Activated CD4-positive, alpha-beta T cell treated with anti-CD3 and anti-CD28 coated beads for 24 hours (primary cell): ENCODE measurements at regions not wholly inside any gene's neighbourhood (a gene's known extent, or its start where the extent isn't known, plus 50 kb on each side); places are given as distances from the start of the nearest gene placed in this dataset.
"Not testable (repeated sequence)": the region's sequence is repeated elsewhere in the genome, so short reads cannot be mapped to it uniquely, and the experiment has no call there.

Experiments
- DNase-seq, 2 donors: peaks; one replicate each; pipeline ENCODE4 v3.0.0-alpha.2; 2020; ENCODE audit warnings: low read depth in 2 of 2

DNA sequence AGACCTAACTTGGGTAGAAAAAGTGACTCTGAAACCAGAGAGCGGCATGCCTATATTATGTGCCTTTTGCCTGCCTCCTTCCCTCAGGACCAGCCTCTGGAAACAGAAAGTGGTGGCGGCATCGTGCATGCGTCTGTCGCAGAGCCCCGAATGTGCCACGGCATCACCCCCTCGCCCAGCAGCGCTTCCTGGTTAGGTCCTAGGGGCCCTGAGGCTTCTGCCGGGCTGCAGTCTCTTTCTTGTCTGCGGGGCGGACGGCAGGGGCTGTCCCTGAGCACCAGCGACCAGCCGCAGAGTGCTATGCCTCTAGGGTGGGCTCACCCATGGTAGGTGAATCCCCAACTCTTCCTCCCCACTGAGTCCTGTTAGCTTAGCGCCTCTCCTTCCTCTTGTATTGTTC, 68.7 kb downstream of the VSIG4 start:
- no peak for DNase-seq

DNA sequence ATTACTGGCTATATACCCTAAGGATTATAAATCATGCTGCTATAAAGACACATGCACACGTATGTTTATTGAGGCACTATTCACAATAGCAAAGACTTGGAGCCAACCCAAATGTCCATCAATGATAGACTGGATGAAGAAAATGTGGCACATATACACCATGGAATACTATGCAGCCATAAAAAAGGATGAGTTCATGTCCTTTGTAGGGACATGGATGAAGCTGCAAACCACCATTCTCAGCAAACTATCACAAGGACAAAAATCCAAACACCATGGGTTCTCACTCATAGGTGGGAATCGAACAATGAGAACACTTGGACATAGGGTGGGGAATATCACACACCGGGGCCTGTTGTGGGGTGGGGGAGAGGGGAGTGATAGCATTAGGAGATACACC, 72.7 kb downstream of the VSIG4 start:
- DNase-seq, result not testable (repeated sequence)

DNA sequence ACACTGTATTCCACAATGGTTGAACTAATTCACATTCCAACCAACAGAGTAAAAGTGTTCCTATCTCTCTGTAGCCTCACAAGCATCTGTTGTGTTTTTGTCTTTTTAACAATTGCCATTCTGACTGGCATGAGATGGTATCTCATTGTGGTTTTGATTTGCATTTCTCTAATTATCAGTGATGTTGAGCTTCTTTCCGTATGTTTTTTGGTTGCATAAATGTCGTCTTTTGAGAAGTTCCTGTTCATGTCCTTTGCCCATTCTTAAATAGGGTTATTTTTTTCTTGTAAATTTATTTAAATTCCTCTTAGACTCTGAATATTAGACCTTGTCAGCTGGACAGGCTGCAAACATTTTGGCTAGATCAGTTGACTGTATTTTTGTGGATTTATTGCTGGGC, 78.2 kb downstream of the VSIG4 start:
- no peak for DNase-seq

DNA sequence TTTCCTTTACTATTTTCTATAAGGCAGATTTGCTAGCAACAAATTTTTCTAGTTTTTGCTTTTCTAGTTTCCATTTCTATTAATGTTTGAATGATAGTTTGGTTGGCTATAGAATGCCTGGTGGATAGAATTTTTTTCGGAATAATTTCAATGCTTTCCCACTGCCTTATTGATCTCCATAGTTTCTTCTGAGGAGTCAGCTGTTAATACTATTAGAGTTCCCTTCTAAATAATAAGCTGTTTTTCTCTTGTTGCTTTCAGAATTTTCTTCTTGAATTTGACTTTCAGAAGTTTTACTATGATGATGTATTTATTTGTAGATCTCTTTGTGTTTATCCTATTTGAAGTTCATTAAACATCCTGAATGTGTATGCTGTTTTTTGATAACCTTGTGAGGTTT, 91.8 kb downstream of the VSIG4 start:
- DNase-seq, result no peak

DNA sequence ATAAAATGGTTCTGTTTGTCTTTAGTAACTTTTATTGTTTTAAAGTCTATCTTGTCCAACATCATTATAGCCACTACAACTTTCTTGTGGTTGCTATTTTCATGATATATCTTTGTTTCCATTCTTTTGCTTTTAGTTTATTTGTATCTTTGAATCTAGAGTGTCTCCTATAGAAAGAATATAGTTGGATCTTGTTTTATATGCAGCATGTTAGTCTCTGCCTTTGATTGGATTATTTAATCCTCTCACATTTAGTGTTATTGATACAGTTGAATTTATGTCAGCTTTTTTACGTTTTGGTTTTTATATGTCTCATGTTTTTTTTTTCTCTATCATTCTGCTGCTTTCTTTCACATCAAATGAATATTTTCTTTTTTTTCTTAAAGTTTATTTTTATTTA, 98.1 kb downstream of the VSIG4 start:
- no peak for DNase-seq

GRCh38 chrX:65933085-65933589, 106.7 kb downstream of the VSIG4 start:
- DNase-seq, result no peak

GRCh38 chrX:65932173-65933084, 107.5 kb downstream of the VSIG4 start:
- peak in 1 of 2 donors; percentile 31 for DNase-seq

- DNase-seq, result no peak
These were observed 111.4 kb downstream of the VSIG4 start for GRCh38 chrX:65928522-65928921.

DNA sequence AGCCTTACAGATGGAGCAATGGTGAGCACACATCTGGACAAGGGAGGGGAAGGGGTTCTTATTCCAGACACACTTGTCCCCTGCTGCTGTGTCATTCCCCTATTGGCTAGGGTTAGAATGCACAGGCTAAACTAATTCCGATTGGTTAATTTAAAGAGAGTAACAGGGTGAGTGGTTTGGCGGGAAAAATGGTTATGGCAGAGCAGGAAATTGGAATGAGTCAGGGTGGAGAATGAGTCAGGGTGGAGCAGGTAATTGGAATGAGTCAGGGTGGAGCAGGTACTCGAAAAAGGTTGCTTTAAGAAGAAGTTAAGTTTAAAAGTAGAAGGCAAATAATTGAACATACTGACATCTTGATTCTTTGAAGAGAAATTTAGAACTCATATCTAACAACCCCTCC, 112.5 kb downstream of the VSIG4 start:
- DNase-seq, result not testable (repeated sequence)

DNA sequence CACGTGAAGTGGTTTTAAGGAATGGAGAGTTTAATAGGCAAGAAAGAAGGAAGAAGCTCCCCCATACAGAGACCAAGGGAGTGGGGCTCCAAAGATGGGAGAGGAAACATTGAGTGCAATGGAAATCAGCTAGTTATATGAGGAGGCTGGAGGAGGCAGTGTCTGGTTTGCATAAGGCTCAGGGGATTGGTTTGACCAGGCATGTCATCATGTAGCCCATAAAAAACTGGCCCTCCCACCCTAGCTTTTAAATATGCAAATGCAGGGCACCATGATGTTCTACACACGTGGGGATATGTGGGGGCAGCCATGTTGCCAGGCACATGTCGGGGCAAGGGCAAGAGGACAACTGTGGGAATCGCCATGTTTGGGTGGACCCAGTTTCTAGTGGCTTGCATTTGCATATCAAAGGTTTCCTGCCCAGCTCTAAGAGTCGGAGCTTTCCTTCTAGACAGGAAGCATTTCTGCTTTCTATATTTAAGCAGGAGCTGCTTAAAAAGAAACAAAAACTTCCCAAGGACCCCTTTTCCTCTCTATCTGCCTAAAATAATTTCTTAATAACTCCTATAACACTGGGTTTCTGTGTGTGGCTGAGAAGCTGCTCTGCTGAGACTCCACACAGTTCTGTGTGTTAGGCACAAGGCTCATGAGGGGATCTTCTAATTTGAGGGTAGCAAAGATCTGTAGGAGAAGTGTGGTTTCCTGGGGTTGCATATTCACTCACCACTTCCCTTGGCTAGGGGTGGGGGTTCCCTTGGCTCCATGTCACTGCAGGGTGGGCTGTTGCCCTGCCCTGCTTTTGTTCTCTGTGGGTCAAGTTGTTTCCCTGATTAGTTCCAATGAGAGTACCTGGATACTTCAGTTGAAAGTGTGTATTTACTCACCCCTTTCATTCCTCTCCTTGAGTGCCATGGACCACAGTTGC, 113.5 kb downstream of the VSIG4 start:
- DNase-seq, result no peak

- DNase-seq, result no peak
These were observed 114.3 kb downstream of the VSIG4 start for GRCh38 chrX:65925592-65925991.

DNA sequence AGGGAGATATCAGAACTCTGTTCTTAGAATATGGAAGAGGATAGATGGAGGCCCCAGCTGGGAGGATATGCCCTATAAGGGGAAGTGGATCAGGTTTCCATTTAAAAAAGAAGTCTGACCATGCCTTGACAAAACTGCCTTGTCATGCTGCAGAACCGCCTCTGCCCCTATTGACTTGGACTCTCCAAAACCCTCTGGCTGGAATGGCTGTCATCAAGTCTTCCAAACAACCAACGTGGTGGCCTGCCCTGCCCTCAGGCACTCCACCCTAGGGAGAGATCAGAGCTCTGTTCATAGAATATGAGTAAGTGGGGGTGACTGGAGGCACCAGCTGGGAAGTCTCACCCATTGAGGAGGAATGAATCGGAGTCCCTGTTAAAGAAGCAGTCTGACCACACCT, 114.9 kb downstream of the VSIG4 start:
- DNase-seq, result no peak

DNA sequence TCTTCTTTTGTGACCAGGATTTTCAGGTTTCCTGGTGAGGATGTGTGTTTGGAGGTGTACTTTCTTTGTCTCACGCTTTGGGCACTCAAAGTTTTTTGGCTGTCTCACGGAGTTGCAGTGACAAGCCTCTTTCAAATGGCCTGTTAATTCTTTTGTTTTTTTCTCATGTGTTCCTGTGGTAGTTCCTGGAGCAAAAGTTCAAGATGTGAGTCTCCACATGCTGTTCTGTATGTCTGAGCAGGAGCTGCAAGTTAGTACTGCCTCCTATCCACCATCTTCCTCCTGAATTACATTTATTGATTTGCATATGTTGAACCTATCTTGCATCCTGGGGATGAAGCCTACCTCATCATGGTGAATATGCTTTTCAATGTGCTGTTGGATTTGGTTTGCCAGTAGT, 118.5 kb downstream of the VSIG4 start:
- DNase-seq, result no peak

DNA sequence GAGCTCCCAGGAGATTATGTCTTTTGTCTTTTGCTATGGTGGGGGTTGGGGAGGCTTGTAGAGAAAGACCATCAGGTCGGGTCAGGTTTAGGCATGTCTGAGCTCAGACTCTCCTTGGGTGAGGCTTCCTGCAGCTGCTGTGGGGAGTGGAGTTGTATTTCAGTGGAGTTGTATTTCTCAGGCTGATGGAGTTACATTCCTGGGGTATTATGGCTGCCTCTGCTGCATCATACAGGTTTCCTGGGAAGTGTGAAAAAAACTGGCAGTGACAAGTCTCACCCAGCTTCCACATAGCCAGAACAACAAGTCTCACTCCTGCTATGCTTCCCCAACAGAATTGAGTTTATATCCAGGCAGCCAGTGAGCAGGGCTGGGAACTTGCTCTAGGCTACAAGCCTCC, 119.3 kb downstream of the VSIG4 start:
- DNase-seq, result no peak

DNA sequence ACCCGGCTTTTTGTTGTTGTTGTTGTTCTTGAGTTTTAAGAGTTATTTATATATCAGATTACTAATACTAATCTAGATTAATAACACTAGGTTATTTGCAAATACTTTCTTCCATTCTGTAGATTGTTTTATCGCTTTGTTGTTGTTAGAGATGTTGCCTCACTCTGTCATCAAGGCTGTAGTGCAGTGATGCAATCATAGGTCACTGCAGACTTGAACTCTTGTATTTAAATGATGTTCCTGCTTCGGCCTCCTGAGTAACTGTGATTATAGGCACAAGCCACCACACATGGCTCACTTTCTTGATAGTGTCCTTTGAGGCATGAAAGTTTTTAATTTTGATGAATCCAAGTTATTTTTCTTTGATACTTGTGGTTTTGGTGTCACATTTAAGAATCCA, 129.0 kb downstream of the VSIG4 start:
- DNase-seq, result no peak

- no peak for DNase-seq
These were observed 136.1 kb downstream of the VSIG4 start for GRCh38 chrX:65903750-65904149.

GRCh38 chrX:65902011-65902410, 137.9 kb downstream of the VSIG4 start:
- no peak for DNase-seq

DNA sequence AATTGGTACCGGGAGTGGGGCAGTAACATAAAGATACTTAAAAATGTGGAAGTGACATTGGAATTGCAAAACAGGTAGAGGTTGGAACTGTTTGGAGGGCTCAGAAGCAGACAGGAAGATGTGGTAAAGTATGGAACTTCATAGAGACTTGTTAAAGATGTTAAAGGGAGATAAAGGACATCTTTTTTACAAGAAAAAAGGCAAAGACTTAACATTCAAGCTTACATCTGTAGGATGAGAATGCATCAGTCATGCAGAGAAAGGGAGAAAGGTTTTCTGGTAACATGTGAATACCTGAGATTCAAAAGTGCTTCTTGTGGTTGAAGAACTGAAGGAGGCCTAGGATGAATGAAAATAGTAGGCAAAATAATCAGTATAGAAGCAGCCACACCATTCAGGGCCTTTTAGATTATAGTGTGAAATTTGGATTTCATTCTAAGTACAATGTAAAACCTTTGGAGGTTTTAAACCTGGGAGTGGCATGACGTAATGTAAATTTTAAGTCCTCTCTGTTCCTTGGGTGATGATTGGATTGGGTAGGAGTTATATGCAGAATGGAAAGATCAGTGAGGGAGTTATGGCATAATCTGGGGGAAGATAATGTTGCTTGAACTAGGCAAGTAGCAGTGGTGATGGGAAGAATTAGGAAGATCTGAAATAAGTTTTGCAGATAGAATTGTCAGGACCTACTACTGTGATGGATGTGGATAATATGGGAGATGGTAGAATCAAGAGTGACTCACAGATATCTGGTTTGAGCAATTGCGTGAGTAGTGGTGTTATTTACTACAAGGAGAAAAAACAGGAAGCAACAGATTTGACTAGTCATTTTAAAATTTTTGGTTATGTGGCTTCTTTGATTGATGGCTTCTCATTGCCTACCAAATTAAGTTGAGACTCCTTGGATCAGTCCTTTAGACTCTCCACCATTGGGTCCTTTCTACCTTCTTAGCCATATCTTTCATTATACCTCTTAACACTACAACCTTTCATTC, 138.7 kb downstream of the VSIG4 start:
- DNase-seq, result no peak

- no peak for DNase-seq
These were observed 145.7 kb downstream of the VSIG4 start for GRCh38 chrX:65894133-65894532.

GRCh38 chrX:65891817-65892216, 148.1 kb downstream of the VSIG4 start:
- DNase-seq, result not testable (repeated sequence)

- DNase-seq, result not testable (repeated sequence)
These were observed 151.7 kb downstream of the VSIG4 start for GRCh38 chrX:65888150-65888549.
